Glutamatergic neuron (in vitro differentiated cells): ENCODE measurements at regions not wholly inside any gene's neighbourhood (a gene's known extent, or its start where the extent isn't known, plus 50 kb on each side); places are given as distances from the start of the nearest gene placed in this dataset.

ENCODE experiments used
- DNase-seq: peaks from one replicate; pipeline ENCODE4 v3.0.0; 2022
- H3K27ac Mint-ChIP-seq: one replicate; pipeline ENCODE4 v1.8.0; 2020; ENCODE audit warnings: mild to moderate bottlenecking, mixed read lengths, inconsistent platforms; ENCODE audit not compliant: unreplicated experiment
- H3K27me3 Mint-ChIP-seq: one replicate; pipeline ENCODE4 v1.8.0; 2020; ENCODE audit warnings: mild to moderate bottlenecking, moderate library complexity, mixed read lengths, inconsistent platforms; ENCODE audit not compliant: unreplicated experiment
- H3K36me3 Mint-ChIP-seq: one replicate; pipeline ENCODE4 v1.8.0; 2020; ENCODE audit warnings: mild to moderate bottlenecking, mixed read lengths, inconsistent platforms; ENCODE audit not compliant: unreplicated experiment
- H3K4me1 Mint-ChIP-seq: one replicate; pipeline ENCODE4 v1.8.0; 2020; ENCODE audit warnings: mild to moderate bottlenecking, low read depth, mixed read lengths, inconsistent platforms; ENCODE audit not compliant: unreplicated experiment
- H3K4me3 Mint-ChIP-seq: one replicate; pipeline ENCODE4 v1.8.0; 2020; ENCODE audit warnings: mild to moderate bottlenecking, mixed read lengths, inconsistent platforms; ENCODE audit not compliant: unreplicated experiment
- H3K9me3 Mint-ChIP-seq: one replicate; pipeline ENCODE4 v1.8.0; 2020; ENCODE audit warnings: mild to moderate bottlenecking, moderate library complexity, mixed read lengths, inconsistent platforms; ENCODE audit not compliant: unreplicated experiment
- CTCF ChIP-seq: fragments of 200-600 bp; sonication (generic); IDR thresholded peaks from one replicate; pipeline ENCODE4 v1.5.0; 2021; ENCODE audit not compliant: partially characterized antibody, unreplicated experiment

- TF ChIP-seq CTCF: no peak
- Mint-ChIP-seq H3K9me3 (peaks cover 5% of the 10 kb centered on the region), H3K27ac (no peak overlapping the region), H3K27me3 (no peaks in the 10 kb centered on the region), H3K4me3 (no peak overlapping the region), H3K4me1 (no peaks in the 10 kb centered on the region), H3K36me3 (no peaks in the 10 kb centered on the region)
- DNase-seq: no peak
These were observed 733.3 kb downstream of the SUCLG1 start for GRCh38 chr2:83725735-83726134.

GRCh38 chr2:83705146-83705545 lies 753.9 kb downstream of the SUCLG1 start:
- Mint-ChIP-seq H3K36me3 (no peaks in the 10 kb centered on the region), H3K9me3 (no peaks in the 10 kb centered on the region), H3K27ac (no peak overlapping the region), H3K4me3 (no peak overlapping the region), H3K4me1 (no peaks in the 10 kb centered on the region), H3K27me3 (no peaks in the 10 kb centered on the region)
- no peak for TF ChIP-seq CTCF
- no peak for DNase-seq

GRCh38 chr2:83703598-83703997 lies 755.5 kb downstream of the SUCLG1 start:
- Mint-ChIP-seq H3K27ac (no peak overlapping the region), H3K36me3 (no peaks in the 10 kb centered on the region), H3K27me3 (no peaks in the 10 kb centered on the region), H3K4me3 (no peak overlapping the region), H3K9me3 (no peaks in the 10 kb centered on the region), H3K4me1 (no peaks in the 10 kb centered on the region)
- no peak for TF ChIP-seq CTCF
- DNase-seq: no peak

GRCh38 chr2:83696838-83697237 lies 762.2 kb downstream of the SUCLG1 start:
- Mint-ChIP-seq H3K4me1 (no peaks in the 10 kb centered on the region), H3K27ac (no peak overlapping the region), H3K36me3 (no peaks in the 10 kb centered on the region), H3K4me3 (no peak overlapping the region), H3K27me3 (no peaks in the 10 kb centered on the region), H3K9me3 (peaks cover 2% of the 10 kb centered on the region)
- TF ChIP-seq CTCF: no peak
- no peak for DNase-seq

GRCh38 chr2:83695530-83695929 lies 763.5 kb downstream of the SUCLG1 start:
- no peaks in the 10 kb centered on the region for H3K36me3 Mint-ChIP-seq
- peaks cover 2% of the 10 kb centered on the region for H3K9me3 Mint-ChIP-seq
- no peak overlapping the region for H3K27ac Mint-ChIP-seq
- no peak for DNase-seq
- no peak overlapping the region for H3K4me3 Mint-ChIP-seq
- no peak for TF ChIP-seq CTCF
- H3K4me1 Mint-ChIP-seq: no peaks in the 10 kb centered on the region
- H3K27me3 Mint-ChIP-seq: no peaks in the 10 kb centered on the region
